WTC11 (cell line): ENCODE measurements at regions not wholly inside any gene's neighbourhood (a gene's known extent, or its start where the extent isn't known, plus 50 kb on each side); places are given as distances from the start of the nearest gene placed in this dataset.
"Not testable (repeated sequence)": the region's sequence is repeated elsewhere in the genome, so short reads cannot be mapped to it uniquely, and the experiment has no call there.

ENCODE experiments used
- ATAC-seq: fragments of 200-7000 bp; cut with Tn5 transposase; 2 replicates; pipeline ENCODE4 v1.10.0; 2021; ENCODE audit warnings: mild to moderate bottlenecking, moderate library complexity
- CTCF ChIA-PET: fragments of 300-600 bp; sonication (Branson Sonifier 250); formaldehyde crosslinking; loops from one replicate; lab custom pipeline; 2021; ENCODE audit warnings: antibody characterized with exemption; lab: Charles Lee
- POLR2A ChIA-PET: fragments of 350-600 bp; sonication (Branson Sonifier 250); formaldehyde crosslinking; loops from one replicate; lab custom pipeline; 2021; ENCODE audit warnings: antibody characterized with exemption; lab: Charles Lee
- DNase-seq: peaks from one replicate; pipeline ENCODE4 v3.0.0; 2021; ENCODE audit warnings: low spot score
- H3K27ac Mint-ChIP-seq: 2 replicates; pipeline ENCODE4 v1.8.0; 2021; ENCODE audit warnings: mixed read lengths
- H3K27me3 Mint-ChIP-seq: 2 replicates; pipeline ENCODE4 v1.8.0; 2021; ENCODE audit warnings: low read depth, mild to moderate bottlenecking, moderate library complexity, mixed read lengths
- H3K36me3 Mint-ChIP-seq: 2 replicates; pipeline ENCODE4 v1.8.0; 2021; ENCODE audit warnings: mixed read lengths
- H3K4me1 Mint-ChIP-seq: 2 replicates; pipeline ENCODE4 v1.8.0; 2022; ENCODE audit warnings: mixed read lengths
- H3K4me3 Mint-ChIP-seq: 2 replicates; pipeline ENCODE4 v1.8.0; 2021; ENCODE audit warnings: mild to moderate bottlenecking, moderate library complexity, mixed read lengths
- H3K9me3 Mint-ChIP-seq: 2 replicates; pipeline ENCODE4 v1.8.0; 2021; ENCODE audit warnings: mixed read lengths
- CBFB ChIP-seq: sonication (generic); formaldehyde crosslinking; IDR thresholded peaks from 2 replicates; pipeline ENCODE4 v1.8.1; 2022; ENCODE audit warnings: mild to moderate bottlenecking, low read depth, missing genetic modification reagents
- ETV6 ChIP-seq: sonication (generic); formaldehyde crosslinking; IDR thresholded peaks from 2 replicates; pipeline ENCODE4 v1.8.1; 2022; ENCODE audit warnings: mild to moderate bottlenecking, missing genetic modification reagents
- GRHL2 ChIP-seq: fragments of 250-450 bp; sonication (Bioruptor Pico); IDR thresholded peaks from 2 replicates; pipeline ENCODE4 v1.8.0; 2022; ENCODE audit warnings: mild to moderate bottlenecking, moderate library complexity; ENCODE audit not compliant: insufficient replicate concordance, severe bottlenecking
- GTF2I ChIP-seq: fragments of 250-450 bp; sonication (Bioruptor Pico); conservative IDR thresholded peaks from 2 replicates; pipeline ENCODE4 v1.4.0; 2021; ENCODE audit warnings: mild to moderate bottlenecking
- HMGA2 ChIP-seq: fragments of 250-450 bp; sonication (Bioruptor Pico); IDR thresholded peaks from 2 replicates; pipeline ENCODE4 v1.4.0; 2021; ENCODE audit warnings: mild to moderate bottlenecking, moderate library complexity
- IRF2 ChIP-seq: sonication (generic); formaldehyde crosslinking; IDR thresholded peaks from 2 replicates; pipeline ENCODE4 v1.8.0; 2022; ENCODE audit warnings: low read depth, missing genetic modification reagents, borderline replicate concordance
- KAT7 ChIP-seq: sonication (generic); formaldehyde crosslinking; IDR thresholded peaks from 2 replicates; pipeline ENCODE4 v1.8.1; 2023; ENCODE audit warnings: missing genetic modification reagents, mild to moderate bottlenecking, borderline replicate concordance
- MYBL2 ChIP-seq: sonication (generic); formaldehyde crosslinking; IDR thresholded peaks from 2 replicates; pipeline ENCODE4 v1.8.1; 2023; ENCODE audit warnings: mild to moderate bottlenecking, moderate library complexity, missing genetic modification reagents
- NFYB ChIP-seq: sonication (generic); formaldehyde crosslinking; conservative IDR thresholded peaks from 2 replicates; pipeline ENCODE4 v1.8.0; 2022; ENCODE audit warnings: low read depth, missing genetic modification reagents
- NR1H2 ChIP-seq: sonication (generic); formaldehyde crosslinking; IDR thresholded peaks from 2 replicates; pipeline ENCODE4 v1.9.0; 2021; ENCODE audit warnings: mild to moderate bottlenecking, moderate library complexity, missing genetic modification reagents
- NR3C1 ChIP-seq: sonication (generic); formaldehyde crosslinking; conservative IDR thresholded peaks from 2 replicates; pipeline ENCODE4 v1.8.1; 2023; ENCODE audit warnings: low read depth, mild to moderate bottlenecking, missing genetic modification reagents
- PREB ChIP-seq: sonication (generic); formaldehyde crosslinking; IDR thresholded peaks from 2 replicates; pipeline ENCODE4 v1.8.1; 2022; ENCODE audit warnings: mild to moderate bottlenecking, missing genetic modification reagents, moderate library complexity, borderline replicate concordance
- PRRX2 ChIP-seq: fragments of 250-450 bp; sonication (Bioruptor Pico); IDR thresholded peaks from 2 replicates; pipeline ENCODE4 v1.8.0; 2021; ENCODE audit warnings: mild to moderate bottlenecking
- RORB ChIP-seq: fragments of 250-450 bp; sonication (Bioruptor Pico); IDR thresholded peaks from 2 replicates; pipeline ENCODE4 v1.9.0; 2021; ENCODE audit warnings: mild to moderate bottlenecking
- SMAD3 ChIP-seq: sonication (generic); formaldehyde crosslinking; IDR thresholded peaks from 2 replicates; pipeline ENCODE4 v1.8.0; 2022; ENCODE audit warnings: missing genetic modification reagents, mild to moderate bottlenecking, borderline replicate concordance
- SMAD4 ChIP-seq: sonication (generic); formaldehyde crosslinking; IDR thresholded peaks from 2 replicates; pipeline ENCODE4 v1.8.0; 2022; ENCODE audit warnings: mild to moderate bottlenecking, missing genetic modification reagents
- SP1 ChIP-seq: sonication (generic); formaldehyde crosslinking; conservative IDR thresholded peaks from 2 replicates; pipeline ENCODE4 v1.8.1; 2022; ENCODE audit warnings: missing genetic modification reagents
- TEAD1 ChIP-seq: sonication (generic); formaldehyde crosslinking; IDR thresholded peaks from 2 replicates; pipeline ENCODE4 v1.8.0; 2022; ENCODE audit warnings: mild to moderate bottlenecking, missing genetic modification reagents
- TEAD4 ChIP-seq: sonication (generic); formaldehyde crosslinking; IDR thresholded peaks from 2 replicates; pipeline ENCODE4 v1.8.0; 2022; ENCODE audit warnings: mild to moderate bottlenecking, missing genetic modification reagents
- USF2 ChIP-seq: sonication (generic); formaldehyde crosslinking; IDR thresholded peaks from 2 replicates; pipeline ENCODE4 v1.8.1; 2023; ENCODE audit warnings: mild to moderate bottlenecking, missing genetic modification reagents, moderate library complexity
- ZMAT4 ChIP-seq: fragments of 250-450 bp; sonication (Bioruptor Pico); IDR thresholded peaks from 2 replicates; pipeline ENCODE4 v1.9.0; 2021; ENCODE audit warnings: mild to moderate bottlenecking
- ZNF219 ChIP-seq: sonication (generic); formaldehyde crosslinking; IDR thresholded peaks from 2 replicates; pipeline ENCODE4 v1.8.0; 2023; ENCODE audit warnings: missing genetic modification reagents, mild to moderate bottlenecking, borderline replicate concordance
- ZNF416 ChIP-seq: fragments of 250-450 bp; sonication (Bioruptor Pico); IDR thresholded peaks from 2 replicates; pipeline ENCODE4 v1.9.0; 2021; ENCODE audit warnings: mild to moderate bottlenecking, inconsistent platforms
- ZNF423 ChIP-seq: fragments of 250-450 bp; sonication (Bioruptor Pico); IDR thresholded peaks from 2 replicates; pipeline ENCODE4 v2.1.2; 2022; ENCODE audit warnings: mild to moderate bottlenecking, moderate library complexity
- TF ChIP-seq, protein P1 (sequence below): sonication (generic); formaldehyde crosslinking; IDR thresholded peaks from 2 replicates; pipeline ENCODE4 v1.8.1; 2023; ENCODE audit warnings: mild to moderate bottlenecking, missing genetic modification reagents

DNA sequence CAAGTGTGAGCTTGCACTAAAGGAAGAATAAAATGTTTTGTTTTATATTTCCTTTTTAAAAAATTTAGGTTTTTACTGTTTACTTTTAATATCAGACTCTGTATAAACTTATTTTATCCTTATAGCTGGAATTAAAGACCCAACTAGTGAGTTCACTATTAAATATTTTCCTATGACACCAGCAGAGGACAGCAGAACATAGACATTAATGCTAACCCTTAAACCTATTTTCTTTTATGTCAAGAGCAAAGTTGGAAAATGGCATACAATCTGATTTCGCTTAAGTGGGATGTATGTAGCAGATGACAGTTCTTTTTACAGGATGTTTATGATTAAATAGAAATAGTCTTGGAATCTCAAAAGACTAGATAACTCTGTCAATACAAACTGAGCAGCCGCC lies 188.2 kb upstream of the XIRP2 start:
- ATAC-seq (no peak), DNase-seq (no peak)
- no peak for TF ChIP-seq SP1 (CRISPR knock-in tag)
- no peak for TF ChIP-seq MYBL2 (CRISPR knock-in tag)
- TF ChIP-seq RORB (CRISPR knock-in tag), result no peak
- no peak for TF ChIP-seq ZNF219
- TF ChIP-seq ZNF416, result no peak
- no peak for TF ChIP-seq IRF2
- TF ChIP-seq TEAD1 (CRISPR knock-in tag), result no peak
- no peak for TF ChIP-seq TEAD4 (CRISPR knock-in tag)
- no peak for TF ChIP-seq USF2 (CRISPR knock-in tag)
- Mint-ChIP-seq H3K4me1 (0 out of 2 replicates have a peak, but pooled peaks cover 3% of the 10 kb centered on the region), H3K9me3 (no peaks in the 10 kb centered on the region), H3K27me3 (no peaks in the 10 kb centered on the region), H3K4me3 (no peak overlapping the region), H3K27ac (no peak overlapping the region), H3K36me3 (no peaks in the 10 kb centered on the region)
- ChIA-PET POLR2A (no interaction called here), CTCF (interaction anchor here (0.8 kb wide), 1 partner anchor 196 kb away, joined by 3 read pairs; no protein-coding TSS in a partner anchor)

DNA sequence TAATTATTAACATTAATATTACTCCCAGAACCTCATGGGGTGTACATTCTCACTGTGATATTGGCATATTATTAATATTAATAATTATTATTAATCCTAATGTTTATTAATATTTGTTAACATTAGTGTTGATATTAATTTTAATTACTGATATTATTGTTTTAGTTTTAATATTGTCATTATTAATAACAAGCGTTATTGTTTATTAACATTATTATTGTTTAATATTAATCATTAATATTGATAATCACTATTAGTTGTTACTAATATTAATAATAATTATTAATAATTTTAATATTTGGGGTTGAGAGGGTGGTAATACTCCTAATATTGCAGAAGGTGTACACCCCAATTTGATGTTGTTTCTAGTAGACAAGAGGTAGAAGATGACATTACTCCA lies 193.1 kb upstream of the XIRP2 start:
- no peak for TF ChIP-seq NR3C1 (CRISPR knock-in tag)
- TF ChIP-seq PREB (CRISPR knock-in tag), result no peak
- peak; percentile 94 for TF ChIP-seq HMGA2
- no peak for TF ChIP-seq GTF2I
- H3K27me3 Mint-ChIP-seq, result no peaks in the 10 kb centered on the region
- peaks cover 18% of the 10 kb centered on the region for H3K9me3 Mint-ChIP-seq
- H3K4me3 Mint-ChIP-seq, result no peak overlapping the region
- ATAC-seq, result no peak
- no peaks in the 10 kb centered on the region for H3K4me1 Mint-ChIP-seq
- no peak for DNase-seq
- H3K27ac Mint-ChIP-seq, result no peak overlapping the region
- CTCF ChIA-PET, result no interaction called here
- POLR2A ChIA-PET, result no interaction called here
- H3K36me3 Mint-ChIP-seq, result 0 out of 2 replicates have a peak, but pooled peaks cover 3% of the 10 kb centered on the region

GRCh38 chr2:166686057-166686456 lies 192.0 kb upstream of the SCN7A start:
- DNase-seq (peak; percentile 11), ATAC-seq (peak; percentile 30; the same call in 1 of the 2 replicates)
- H3K36me3 Mint-ChIP-seq, H3K9me3 Mint-ChIP-seq, H3K4me1 Mint-ChIP-seq, H3K4me3 Mint-ChIP-seq, H3K27ac Mint-ChIP-seq, POLR2A ChIA-PET: not testable (repeated sequence)
- CTCF ChIA-PET, result interaction anchor here (1.0 kb wide), 1 partner anchor 58 kb away, joined by 3 read pairs; no protein-coding TSS in a partner anchor
- peaks cover 17% of the 10 kb centered on the region for H3K27me3 Mint-ChIP-seq

DNA sequence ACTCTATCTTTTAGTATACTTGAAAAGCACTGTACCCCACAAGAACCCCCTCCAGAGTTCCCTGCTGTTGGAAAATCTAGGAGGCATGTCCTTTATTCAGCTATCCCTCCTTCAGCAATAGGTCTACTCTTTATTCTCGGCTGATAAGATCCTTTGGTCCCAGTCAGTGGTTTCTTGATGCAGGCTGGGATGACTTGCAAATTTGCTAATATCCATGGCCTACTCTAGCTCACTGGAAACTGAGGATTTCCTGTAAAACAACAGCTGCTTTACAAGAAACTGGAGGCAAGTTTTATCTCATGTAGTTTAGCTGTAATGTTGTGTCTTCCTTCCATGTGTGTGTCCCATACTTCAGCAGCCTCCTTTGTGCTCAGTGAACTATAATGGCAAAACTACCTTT lies 183.9 kb upstream of the SCN7A start:
- no peak for ATAC-seq
- Mint-ChIP-seq H3K36me3 (peaks cover 5% of the 10 kb centered on the region; the same call in 1 of the 2 replicates), H3K9me3 (peaks cover 13% of the 10 kb centered on the region), H3K27ac (no peak overlapping the region), H3K4me1 (no peaks in the 10 kb centered on the region), H3K27me3 (no peaks in the 10 kb centered on the region), H3K4me3 (no peak overlapping the region)
- ChIA-PET POLR2A (no interaction called here), CTCF (no interaction called here)
- no peak for DNase-seq
- TF ChIP-seq CBFB (no peak), ETV6 (CRISPR knock-in tag) (no peak), SMAD4 (no peak), GRHL2 (CRISPR knock-in tag) (no peak), NR1H2 (CRISPR knock-in tag) (no peak), NFYB (CRISPR knock-in tag) (no peak), PRRX2 (no peak), KAT7 (CRISPR knock-in tag) (no peak), ZMAT4 (CRISPR knock-in tag) (no peak), SMAD3 (CRISPR knock-in tag) (no peak), ZNF423 (CRISPR knock-in tag) (no peak)
- TF ChIP-seq, protein P1, sequence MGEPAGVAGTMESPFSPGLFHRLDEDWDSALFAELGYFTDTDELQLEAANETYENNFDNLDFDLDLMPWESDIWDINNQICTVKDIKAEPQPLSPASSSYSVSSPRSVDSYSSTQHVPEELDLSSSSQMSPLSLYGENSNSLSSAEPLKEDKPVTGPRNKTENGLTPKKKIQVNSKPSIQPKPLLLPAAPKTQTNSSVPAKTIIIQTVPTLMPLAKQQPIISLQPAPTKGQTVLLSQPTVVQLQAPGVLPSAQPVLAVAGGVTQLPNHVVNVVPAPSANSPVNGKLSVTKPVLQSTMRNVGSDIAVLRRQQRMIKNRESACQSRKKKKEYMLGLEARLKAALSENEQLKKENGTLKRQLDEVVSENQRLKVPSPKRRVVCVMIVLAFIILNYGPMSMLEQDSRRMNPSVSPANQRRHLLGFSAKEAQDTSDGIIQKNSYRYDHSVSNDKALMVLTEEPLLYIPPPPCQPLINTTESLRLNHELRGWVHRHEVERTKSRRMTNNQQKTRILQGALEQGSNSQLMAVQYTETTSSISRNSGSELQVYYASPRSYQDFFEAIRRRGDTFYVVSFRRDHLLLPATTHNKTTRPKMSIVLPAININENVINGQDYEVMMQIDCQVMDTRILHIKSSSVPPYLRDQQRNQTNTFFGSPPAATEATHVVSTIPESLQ (CRISPR knock-in tag), result no peak
